NCI-H1694 (cell line): ENCODE measurements at regions not wholly inside any gene's neighbourhood (a gene's known extent, or its start where the extent isn't known, plus 50 kb on each side); places are given as distances from the start of the nearest gene placed in this dataset.
"Not testable (repeated sequence)": the region's sequence is repeated elsewhere in the genome, so short reads cannot be mapped to it uniquely, and the experiment has no call there.

Source experiments
- DNase-seq: peaks from one replicate; lab custom pipeline; 2025; lab: John Stamatoyannopoulos, UW

GRCh38 chr4:124990398-124990797, 277.9 kb upstream of the ANKRD50 start:
- no peak for DNase-seq

GRCh38 chr4:124980276-124980752, 267.8 kb upstream of the ANKRD50 start:
- DNase-seq: no peak

GRCh38 chr4:124978536-124978935, 266.0 kb upstream of the ANKRD50 start:
- DNase-seq: not testable (repeated sequence)

GRCh38 chr4:124977045-124977444, 264.5 kb upstream of the ANKRD50 start:
- DNase-seq: no peak

- no peak for DNase-seq
Observed at GRCh38 chr4:124974152-124974551, 261.6 kb upstream of the ANKRD50 start.

- DNase-seq: no peak
Observed at GRCh38 chr4:124973716-124974115, 261.2 kb upstream of the ANKRD50 start.

GRCh38 chr4:124970011-124970410, 257.5 kb upstream of the ANKRD50 start:
- no peak for DNase-seq

- DNase-seq: no peak
Observed at GRCh38 chr4:124965497-124965891, 253.0 kb upstream of the ANKRD50 start.

DNA sequence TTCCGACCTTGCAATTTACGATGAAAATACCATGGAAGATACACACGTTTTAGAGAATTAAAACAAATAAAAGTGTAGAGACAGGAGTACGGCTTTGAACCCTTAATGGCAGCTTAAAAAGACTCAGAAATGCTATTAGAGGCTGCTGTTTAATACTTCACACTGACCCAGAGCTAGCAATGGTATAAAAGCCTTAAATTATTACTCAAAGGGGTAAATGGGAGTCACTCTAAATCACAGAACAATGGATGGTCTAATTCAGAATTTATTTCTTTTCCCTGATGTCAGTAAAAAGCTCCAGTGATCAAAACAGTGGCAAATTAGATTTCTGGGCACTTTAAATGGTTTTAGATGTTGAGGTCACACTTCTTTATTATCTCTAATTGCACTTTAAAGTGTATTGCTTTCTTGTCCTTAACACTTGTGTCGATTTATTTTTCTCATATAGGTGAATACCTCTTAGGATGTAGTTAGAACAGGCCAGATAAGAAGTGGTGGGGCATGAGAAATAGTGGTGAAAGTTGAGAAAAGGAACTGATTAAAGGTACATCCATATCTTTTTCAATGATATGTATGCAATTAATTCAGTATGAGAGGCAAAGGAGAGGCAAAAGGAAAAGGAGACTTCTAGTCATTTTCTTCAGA, 252.4 kb upstream of the ANKRD50 start:
- DNase-seq: no peak

DNA sequence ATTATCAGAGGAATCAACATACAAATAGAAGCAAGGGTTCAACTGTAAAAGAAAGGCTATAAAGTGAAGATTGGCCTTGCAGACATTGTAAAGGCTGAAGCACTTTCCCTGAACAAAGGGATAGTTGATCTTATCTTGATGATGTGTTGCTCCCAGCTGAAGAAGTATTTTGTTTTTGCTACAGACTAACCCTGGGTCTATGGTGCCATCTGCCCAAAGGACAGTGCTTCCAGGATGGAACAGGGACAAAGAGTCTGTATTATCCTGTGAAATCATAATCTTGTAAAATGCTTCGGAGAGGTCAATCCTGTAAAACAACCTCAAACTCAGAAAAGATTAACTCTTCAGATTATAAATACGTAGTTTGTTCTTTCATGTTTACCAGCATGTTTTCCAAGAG, 251.7 kb upstream of the ANKRD50 start:
- DNase-seq: no peak

DNA sequence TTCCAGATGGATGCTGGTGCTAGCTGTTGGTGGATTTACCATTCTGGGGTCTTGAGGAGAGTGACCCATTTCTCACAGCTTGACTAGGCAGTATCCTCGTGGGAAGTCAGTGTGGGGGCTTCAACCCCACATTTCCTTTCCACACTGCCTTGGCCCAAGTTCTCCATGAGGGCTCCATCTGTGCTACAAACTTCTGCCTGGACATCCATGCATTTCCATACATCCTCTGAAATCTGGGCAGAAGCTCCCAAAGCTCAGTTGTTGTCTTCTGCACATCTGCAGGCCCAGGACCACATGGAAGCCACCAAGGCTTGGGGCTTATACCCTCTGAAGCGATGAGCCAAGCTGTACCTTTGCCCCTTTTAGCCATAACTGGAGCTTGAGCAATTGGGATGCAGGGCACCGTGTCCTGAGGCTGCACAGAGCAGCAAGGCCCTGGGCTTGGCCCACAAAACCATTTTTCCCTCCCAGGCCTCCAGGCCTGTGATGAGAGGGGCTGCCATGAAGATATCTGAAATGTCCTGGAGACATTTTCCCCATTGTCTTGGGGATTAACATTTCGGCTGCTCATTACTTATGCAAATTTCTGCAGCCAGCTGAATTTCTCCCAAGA, 248.7 kb upstream of the ANKRD50 start:
- DNase-seq: no peak

DNA sequence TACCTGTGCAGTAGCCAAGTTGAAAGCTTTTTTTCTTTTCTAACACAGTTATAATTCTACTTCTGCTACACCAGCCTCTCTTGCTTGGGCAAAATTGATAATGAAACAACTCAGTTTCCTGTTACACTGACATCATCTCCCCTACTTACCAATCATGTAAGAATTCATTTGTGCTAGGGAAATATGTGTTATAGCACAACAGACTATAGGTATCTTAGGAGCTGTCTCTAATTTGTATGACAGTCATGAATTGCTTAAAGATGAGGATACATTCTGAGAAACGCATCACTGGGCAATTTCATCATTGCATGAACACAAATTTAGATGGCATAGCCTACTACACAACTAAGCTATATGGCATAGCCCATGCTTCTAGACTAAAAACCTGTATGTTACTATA, 246.3 kb upstream of the ANKRD50 start:
- no peak for DNase-seq

DNA sequence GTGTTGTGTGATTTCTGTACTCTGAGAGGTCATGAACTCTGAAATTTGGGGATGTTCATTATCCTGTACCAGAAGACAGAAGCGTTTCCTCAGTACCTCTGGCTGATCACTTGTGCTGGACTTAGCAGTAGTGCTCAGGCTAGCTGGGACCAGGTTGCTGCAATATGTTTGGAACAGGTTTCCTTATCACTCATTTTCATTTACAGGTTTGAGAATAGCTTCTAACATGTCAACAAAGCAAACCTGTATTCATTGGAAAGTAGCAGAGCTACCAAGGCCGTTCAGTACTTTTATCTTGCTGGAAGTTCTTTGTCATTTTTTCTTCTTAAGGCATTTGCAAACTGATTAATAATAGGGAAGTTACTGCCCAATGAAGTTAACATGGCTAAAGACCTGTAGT, 242.9 kb upstream of the ANKRD50 start:
- DNase-seq: no peak

- DNase-seq: no peak
Observed at GRCh38 chr4:124954046-124954445, 241.5 kb upstream of the ANKRD50 start.

- DNase-seq: no peak
Observed at GRCh38 chr4:124953486-124953885, 241.0 kb upstream of the ANKRD50 start.

DNA sequence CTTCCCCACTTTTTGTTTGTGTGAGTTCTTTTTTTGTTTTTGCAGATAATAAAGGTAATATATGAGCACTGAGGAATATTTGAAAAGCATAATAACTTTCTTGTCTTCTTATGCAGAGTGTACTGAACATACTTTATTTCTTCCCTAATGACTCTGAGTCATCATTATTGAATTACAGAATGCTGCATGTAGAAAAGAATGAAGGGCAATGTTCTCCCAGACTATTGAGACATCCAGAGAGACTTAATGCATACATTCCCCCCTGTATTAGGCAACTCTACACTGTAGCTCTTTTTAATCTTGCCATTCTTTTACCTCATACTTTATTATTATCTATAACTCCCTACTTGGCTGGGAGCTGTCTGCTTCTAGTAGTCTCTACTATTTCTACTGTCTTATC, 240.5 kb upstream of the ANKRD50 start:
- DNase-seq: no peak

DNA sequence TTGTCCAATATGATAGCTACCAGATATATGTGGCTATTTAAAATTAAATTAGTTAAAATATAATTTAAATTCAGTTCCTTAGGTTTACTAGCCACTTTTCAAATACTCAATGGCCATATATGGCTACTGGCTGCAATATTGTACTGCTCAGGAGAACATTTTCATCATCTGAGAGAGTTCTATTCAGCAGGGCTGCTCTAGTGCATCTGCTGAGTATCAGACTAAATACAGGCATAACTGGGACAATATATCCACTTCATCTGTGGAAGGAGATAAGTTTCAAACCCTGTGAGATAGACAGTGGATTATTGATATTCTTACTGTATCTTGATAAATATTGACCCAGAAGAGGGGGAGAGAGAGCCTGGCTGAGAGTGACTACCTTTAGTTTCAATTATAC, 240.1 kb upstream of the ANKRD50 start:
- DNase-seq: no peak

- no peak for DNase-seq
Observed at GRCh38 chr4:124948976-124949597, 236.6 kb upstream of the ANKRD50 start.

DNA sequence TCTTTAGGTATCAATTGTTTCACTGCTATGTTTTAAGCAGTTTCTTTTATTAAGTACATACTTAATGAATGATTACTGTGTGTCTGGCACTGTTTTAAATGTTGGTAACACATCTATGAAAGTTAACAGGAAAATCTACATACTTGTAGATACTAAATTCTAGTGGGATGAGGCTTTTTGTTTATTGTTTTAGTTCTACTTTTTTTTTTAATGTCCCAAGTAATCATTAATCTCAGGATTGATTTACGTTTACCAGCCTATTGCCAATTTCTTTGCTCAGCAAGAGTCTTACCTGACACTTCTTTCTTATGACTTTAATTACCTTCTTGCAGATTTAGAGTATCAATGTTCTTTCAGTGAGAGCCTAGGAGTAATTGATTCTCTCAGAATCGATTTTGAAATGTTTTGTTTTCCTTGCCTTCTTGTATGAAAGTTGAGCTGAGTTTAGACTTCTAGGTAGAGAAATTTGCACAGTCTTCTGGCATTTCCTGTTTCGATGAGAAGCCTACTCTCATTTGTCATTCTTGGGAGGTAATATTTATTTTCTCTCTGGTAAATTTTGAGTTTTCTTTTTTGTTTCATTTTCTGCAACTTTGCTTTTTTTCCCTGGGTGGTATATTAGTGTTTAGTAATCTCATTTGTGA, 235.2 kb upstream of the ANKRD50 start:
- no peak for DNase-seq

DNA sequence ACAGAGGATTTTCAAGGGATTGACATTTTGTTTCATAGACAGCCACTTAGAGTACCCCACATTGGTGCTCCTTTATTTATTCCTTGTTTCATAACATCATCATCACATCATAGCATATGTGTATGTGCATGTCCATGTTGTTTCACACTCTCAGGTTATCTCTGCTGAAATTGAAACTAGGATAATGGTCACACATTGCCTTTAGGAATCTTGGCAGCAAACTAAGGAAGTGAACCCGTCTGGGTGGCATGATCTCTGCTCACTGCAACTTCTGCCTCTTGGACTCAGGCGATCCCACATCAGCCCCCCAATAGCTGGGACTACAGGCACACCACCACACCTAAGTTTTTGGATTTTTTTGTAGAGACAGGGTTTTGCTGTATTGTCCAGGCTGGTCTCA, 234.2 kb upstream of the ANKRD50 start:
- no peak for DNase-seq

DNA sequence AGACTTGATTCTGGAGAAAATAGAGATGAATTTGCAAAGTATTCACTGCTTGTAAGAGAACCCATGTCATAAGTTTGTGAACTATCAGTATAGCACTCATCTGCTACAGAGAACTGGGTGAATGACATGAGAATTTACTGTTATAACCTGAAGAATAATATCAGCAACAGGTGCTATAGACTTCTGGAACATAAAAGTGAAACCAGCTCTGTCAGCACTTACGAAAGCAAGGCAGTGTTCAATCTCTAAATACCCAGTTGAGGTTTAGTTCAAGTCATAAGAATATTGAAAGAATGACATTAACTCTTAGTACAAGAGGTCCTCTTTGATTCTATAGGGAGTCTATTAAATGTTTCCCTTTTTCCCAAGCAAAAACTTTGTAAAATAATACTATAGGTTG, 232.9 kb upstream of the ANKRD50 start:
- no peak for DNase-seq

DNA sequence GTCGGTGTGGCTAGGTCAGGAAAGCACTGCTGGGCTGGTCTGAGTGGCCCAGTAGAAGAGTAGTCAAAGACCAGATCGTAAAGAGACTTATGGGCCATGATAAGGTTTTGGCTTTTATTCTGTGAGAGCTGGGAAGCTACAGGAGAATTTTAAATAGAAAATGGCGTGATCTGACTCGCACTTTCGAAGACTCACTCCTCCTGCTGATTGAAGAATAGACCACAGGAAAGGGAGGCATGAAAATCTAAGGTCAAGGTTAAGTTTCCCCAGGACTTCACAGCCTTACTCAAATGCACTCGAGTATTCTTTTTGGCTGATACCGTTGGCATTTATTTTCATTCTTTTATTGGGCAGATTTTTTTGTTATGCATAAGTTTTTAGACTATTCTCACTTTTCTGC, 231.4 kb upstream of the ANKRD50 start:
- peak; percentile 1 for DNase-seq
